ENCODE measurements at regions not wholly inside any gene's neighbourhood (a gene's known extent, or its start where the extent isn't known, plus 50 kb on each side); places are given as distances from the start of the nearest gene placed in this dataset.

DNA sequence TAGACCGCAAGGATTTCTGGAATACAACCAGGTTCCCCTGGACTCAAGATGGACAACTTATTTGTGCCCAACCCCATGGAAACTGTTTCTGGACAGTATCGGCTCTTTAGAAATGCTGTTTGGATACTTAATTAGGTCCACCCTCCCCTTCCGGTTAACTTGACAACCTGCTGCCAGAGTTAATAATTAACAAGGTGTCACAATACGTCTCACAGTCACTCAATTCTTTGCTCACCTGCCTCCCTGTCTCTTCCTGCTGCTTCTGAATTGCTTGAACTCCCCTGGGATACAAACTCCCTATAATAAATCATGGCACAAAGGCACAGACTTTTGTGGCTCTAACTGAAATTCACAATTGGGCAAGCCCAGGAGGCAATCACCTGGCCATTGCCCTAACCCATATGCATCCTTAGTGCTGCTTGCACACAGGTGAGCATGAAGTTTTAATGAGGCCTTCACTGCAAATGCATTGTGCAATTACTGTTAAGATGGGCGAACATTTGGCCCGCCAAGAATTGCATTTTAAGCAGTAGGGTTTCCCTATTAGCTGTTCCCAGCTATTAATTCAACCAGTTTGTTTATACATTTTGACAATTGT is 504.4 kb upstream of the NOX3 start:
- H3K27ac ChIP-seq (ENCODE audit: low read depth, low read length): no peak overlapping the region
- WGBS, 3 donors: 53 to 94% (median 87%) methylated on average over 6 of the region's 6 CpGs

DNA sequence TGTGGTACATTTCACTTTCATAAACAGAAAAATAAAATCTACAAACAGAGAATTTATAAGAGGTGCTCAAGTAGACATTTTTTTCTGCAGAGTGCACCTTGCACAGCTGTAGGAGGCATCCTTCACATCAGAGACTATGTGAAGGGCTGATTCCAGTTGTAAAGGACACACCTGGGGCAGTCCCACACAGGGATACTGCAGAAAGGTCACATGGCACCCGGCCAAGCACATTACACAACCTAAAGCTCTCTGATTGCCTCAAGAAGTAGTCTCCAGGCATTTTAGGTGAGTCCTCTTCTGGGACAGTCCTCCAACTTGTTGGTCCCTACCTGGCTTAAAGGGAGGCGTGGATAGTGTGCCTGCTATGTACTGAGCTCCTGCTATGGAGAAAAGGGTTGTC is 502.9 kb upstream of the NOX3 start:
- WGBS, 3 donors: 61 to 78% (median 75%) methylated on average over 2 of the region's 2 CpGs
- no peak overlapping the region for H3K27ac ChIP-seq (ENCODE audit: low read depth, low read length)

DNA sequence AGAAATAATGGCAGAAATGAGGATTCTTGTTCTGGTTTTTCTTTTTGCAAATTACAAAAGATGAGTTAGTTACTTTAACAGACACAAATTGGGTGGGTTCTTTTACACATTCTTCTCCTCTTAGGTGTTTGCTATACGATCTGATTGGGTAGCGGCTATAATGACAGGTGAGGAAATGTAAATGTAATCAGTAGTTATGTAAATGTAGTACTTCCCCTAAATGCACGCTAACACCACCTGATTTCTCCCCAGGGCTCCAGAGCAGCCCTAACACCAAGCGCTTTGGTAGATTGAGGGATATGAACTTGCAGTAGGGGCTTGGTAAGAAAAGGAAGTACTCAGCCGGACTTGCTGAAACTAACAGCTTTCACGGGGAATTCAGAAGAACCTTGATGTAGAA is 499.4 kb upstream of the NOX3 start:
- no peak overlapping the region for H3K27ac ChIP-seq (ENCODE audit: low read depth, low read length)
- WGBS, 3 donors: 53 to 75% (median 55%) methylated on average over 6 of the region's 6 CpGs

DNA sequence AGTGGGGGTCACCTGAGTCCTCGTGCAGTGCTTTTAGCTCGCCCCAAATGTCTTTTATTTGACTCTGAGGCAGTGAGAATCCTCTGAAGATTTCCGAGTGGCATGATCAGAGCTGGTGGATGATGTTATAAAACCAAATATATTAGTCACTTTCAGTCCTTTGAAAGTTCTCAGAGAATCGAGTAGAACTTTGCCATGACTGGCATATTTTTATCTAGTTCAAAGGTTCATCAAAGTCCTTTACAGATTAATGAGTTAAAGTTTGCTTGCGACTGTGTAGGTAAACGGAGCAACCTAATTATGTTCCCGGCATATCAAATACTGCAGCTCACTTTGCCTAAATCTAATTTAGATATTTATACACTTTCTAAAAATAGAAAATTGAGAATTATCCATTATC is 498.5 kb upstream of the NOX3 start:
- WGBS, 3 donors: 69 to 91% (median 86%) methylated on average over 7 of the region's 7 CpGs

DNA sequence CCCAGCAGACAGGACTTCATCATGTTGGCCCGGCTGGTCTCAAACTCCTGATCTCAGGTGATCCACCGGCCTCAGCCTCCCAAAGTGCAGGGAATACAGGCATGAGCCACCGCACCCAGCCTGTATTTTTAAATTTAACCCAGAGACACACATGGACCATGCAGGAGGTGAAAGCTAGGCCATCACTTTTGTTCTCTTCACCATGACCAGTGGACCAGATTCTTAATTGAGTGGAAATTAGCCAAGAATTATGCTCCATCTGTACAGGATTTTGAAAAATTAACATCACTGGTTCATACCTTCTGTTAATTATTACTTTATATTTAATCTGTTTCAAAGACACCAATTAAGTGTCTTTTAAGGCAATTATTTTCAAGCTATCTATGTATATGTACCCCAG is 493.6 kb upstream of the NOX3 start:
- 79 to 98% (median 95%) methylated on average over 3 of the region's 3 CpGs for WGBS, 3 donors
- no peak overlapping the region for H3K27ac ChIP-seq (ENCODE audit: low read depth, low read length)

More for the DNA sequence above, 498.5 kb upstream of the NOX3 start:
- H3K27ac ChIP-seq (ENCODE audit: low read depth, low read length): no peak overlapping the region

DNA sequence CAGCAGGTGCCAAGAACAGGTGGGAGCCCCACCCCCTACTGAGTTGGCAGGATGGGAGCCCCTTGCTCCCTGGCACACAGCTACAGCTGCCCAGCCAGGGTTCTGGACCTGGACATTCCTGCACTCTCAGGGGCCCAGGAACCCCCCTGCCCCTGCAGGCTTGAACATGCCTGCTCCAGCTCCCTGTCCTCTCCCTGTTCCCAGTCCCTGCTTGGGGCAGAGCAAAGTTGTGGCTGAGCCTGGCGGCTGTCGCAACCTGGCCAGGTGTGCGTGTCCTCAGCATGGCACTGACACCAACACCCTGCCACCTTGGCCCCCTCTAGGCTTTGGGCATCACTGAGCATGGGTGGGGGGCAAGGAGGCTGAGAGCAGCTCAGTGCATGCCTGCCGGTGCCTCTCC is 491.2 kb upstream of the NOX3 start:
- WGBS, 3 donors: 96 to 100% (median 97%) methylated on average over 4 of the region's 4 CpGs
- no peak overlapping the region for H3K27ac ChIP-seq (ENCODE audit: low read depth, low read length)

DNA sequence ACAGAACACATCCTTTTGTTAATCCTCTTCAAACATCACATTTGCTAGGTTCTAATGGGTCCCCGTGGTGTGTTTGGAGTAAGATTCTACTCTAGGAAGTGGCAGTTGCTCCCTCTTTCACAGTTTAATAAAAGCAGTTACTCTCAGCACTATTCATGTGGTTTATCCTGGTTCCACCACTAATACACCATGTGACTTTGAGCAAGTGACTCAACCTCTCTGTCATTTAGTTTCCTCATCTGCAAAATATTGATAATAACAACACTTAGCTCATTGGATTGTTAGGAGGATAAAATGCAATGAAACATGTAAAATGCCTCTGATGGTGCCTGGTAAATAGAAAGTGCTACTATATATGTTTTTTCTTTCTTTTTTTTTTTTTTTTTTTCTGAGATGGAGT is 488.0 kb upstream of the NOX3 start:
- no peak overlapping the region for H3K27ac ChIP-seq (ENCODE audit: low read depth, low read length)
- 69 to 83% (median 82%) methylated on average over 1 of the region's 1 CpG for WGBS, 3 donors

DNA sequence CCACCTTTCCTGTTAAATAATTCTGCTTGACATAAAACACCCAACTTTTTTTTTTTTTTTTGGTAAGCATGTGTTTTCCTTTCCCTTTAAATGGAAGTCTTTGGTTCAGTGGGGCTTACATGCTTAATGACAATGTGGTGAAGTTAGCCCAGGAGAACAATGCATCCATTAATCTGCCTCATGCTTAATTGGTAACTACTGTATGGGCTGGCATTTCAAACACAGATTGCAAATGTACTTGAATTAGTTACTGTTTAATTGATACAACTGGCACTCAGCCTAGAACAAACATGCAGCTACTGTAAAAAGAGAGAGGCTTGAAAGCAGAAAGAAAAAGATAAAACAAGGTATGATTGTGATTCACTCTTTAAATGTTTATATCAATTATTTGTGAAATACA is 483.6 kb upstream of the NOX3 start:
- no peak overlapping the region for H3K27ac ChIP-seq (ENCODE audit: low read depth, low read length)

DNA sequence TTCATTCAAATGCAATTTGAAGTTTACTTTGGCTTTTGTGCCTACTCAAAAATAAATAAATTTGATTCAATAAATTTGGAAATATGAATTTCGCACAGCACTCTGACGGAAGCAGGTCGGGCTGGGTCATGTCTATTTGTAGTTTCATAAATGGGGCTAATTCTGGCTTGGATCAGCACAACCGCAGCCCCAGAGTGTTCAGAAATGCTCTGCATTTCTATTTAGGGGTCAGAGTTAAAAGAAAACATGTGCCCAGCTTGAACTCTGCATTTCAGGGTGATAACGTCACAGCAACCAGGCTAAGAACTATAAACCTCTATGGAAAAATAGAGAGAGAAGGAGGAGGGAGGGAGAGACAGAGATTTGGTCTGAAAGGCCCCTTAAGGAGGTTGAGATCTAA is 480.9 kb upstream of the NOX3 start:
- no peak overlapping the region for H3K27ac ChIP-seq (ENCODE audit: low read depth, low read length)
- WGBS, 3 donors: 73 to 79% (median 76%) methylated on average over 5 of the region's 5 CpGs

DNA sequence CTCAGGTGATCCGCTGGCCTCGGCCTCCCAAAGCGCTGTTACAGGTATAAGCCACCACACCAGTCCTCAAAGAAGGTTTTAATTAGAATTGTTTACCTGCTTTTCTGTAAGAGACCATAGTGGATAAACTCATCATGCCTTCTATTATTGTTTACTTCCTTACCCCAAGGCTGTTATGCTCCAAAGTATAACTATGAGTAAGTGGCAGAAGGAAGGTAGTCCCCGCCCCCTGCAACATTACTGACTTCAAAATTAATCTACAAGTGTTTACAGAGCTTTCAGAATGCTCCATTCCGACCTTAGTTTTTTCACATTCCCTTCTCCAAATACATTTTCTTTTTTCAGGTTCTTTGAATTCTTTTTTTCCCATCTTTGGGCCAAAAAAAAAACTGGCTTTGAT is 480.5 kb upstream of the NOX3 start:
- H3K27ac ChIP-seq (ENCODE audit: low read depth, low read length): no peak overlapping the region
- 82 to 90% (median 84%) methylated on average over 5 of the region's 5 CpGs for WGBS, 3 donors

DNA sequence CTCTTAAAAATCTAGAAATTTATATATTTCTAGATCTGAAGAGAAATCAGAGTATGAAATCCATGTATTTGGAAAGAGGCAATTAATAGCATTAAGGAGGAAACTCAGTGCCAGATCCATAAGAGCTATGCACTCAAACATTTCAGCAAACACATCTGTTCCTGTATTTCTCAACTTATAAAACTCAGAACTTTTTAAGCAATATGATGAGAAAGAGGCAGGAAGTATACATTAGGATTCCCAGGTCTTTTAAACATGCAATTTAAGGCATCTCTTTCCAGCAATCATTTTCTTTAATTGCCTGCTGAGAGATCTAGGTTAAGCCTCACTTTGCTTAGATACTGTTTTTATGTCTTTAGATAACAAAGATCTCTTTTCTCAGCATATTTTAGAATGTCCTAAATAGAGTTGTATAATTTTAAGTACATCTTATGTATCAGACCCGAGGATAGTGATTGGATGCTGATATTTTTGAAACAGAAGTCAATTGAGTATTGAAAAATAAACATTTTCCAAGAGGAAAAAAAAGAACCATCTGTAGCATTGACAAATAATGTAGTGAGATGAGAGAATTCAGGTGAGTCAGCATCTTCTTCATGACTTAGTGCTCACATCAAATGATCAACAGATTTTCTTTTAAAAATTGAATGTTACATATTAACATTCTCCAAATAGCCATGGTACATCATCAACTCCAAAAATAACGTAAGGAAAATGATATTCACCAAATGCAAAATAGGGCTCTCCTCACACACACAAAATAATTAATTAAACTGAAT is 461.4 kb upstream of the NOX3 start:
- H3K27ac ChIP-seq (ENCODE audit: low read depth, low read length): no peak overlapping the region
- WGBS, 3 donors: 63 to 78% (median 75%) methylated on average over 2 of the region's 2 CpGs

DNA sequence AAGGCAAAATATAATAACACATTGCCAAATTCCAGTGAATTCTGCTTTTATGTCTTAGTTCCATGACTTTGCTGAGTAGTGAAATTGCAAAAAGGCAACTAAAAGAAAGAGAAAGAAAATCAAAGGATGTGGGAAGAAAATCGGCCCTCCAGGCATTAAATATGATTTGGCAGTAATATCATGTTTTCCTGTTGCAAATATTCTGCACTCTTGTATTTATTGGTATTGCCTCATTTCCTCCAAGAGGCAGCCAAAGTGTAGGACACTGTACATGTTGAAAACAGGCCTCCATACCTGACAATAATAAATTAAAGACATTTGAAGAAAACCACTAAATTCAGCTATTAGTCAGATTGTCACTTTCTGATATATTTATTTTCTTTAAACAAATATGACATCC is 460.0 kb upstream of the NOX3 start:
- H3K27ac ChIP-seq (ENCODE audit: low read depth, low read length): no peak overlapping the region
- 3 to 48% (median 15%) methylated on average over 1 of the region's 1 CpG for WGBS, 3 donors

DNA sequence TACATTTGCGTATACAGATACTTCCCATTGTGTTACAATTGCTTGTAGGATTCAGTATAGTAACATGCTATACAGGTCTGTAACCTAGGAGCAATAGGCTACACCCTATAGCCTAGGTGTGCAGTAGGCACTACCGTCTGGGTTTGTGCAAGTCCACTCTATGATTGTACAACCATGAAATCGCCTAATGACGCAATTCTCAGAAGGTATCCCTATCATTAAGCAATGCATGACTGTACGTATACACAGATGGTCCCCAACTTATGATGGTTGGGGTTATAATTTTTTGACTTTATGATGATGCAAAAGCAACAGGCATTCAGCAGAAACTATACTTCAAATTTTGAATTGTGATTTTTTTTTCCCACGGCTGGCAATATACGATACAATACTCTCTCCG is 458.2 kb upstream of the NOX3 start:
- H3K27ac ChIP-seq (ENCODE audit: low read depth, low read length): no peak overlapping the region
- 83 to 85% (median 85%) methylated on average over 8 of the region's 8 CpGs for WGBS, 3 donors

DNA sequence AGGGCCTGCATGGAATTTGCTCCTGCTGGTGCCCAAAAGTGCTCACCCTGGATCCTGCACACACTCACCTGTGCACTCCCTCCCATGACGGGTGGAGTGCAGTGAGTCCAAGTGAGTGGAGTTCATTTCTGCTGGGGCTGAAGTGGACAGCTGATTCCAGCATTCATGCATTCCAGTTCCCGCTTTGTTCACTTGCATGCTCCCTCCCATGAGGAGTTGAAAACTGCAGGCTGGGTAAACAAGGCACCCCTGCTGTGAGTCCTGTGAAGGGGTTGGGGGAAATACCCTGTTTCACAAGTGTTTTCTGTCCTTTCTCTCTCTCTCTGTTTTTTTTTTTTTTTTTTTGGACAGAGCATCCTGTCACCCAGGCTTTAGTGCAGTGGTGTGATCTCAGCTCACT is 454.1 kb upstream of the NOX3 start:
- no peak overlapping the region for H3K27ac ChIP-seq (ENCODE audit: low read depth, low read length)
- 62 to 95% (median 76%) methylated on average over 2 of the region's 2 CpGs for WGBS, 3 donors

DNA sequence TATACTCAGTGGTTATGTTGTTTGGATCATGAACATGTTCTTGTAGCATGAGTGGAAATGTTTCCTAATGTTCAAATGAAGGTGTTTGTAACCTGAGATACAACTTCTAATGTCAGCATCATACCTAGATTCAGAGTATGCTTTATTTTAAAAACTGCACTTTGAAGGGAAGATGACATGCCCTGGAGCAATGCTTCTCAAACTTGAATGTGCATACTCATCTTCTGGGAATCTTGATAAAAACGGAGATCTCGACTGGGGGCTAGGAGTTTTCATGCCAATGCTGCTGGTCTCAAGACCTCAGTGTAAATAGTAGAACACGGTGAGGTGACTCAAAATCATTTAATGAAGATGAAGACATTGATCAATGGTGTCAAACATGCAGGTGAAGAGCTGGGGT is 440.0 kb upstream of the NOX3 start:
- H3K27ac ChIP-seq (ENCODE audit: low read depth, low read length): no peak overlapping the region
- WGBS, 3 donors: 24 to 83% (median 79%) methylated on average over 3 of the region's 3 CpGs

DNA sequence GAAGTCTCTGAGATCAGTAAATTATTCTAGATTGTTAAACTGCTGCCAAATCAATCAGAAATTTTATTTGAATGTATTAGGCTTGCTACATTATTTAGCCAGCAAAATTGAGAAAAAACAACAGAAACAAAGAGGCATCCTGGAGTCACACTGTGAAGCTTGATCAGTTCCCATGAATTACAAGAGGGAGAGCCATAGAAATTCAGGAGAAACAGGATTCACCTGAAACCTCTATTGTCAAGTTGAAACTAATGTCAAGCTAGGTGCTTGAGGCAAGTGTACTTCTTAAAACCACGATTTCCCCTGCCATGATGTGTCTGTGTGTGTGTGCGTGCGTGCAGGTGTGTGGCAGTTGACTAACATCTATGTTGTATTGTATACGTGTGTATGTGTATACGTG is 439.1 kb upstream of the NOX3 start:
- WGBS, 3 donors: 87% methylated on average over 5 of the region's 5 CpGs
- no peak overlapping the region for H3K27ac ChIP-seq (ENCODE audit: low read depth, low read length)

DNA sequence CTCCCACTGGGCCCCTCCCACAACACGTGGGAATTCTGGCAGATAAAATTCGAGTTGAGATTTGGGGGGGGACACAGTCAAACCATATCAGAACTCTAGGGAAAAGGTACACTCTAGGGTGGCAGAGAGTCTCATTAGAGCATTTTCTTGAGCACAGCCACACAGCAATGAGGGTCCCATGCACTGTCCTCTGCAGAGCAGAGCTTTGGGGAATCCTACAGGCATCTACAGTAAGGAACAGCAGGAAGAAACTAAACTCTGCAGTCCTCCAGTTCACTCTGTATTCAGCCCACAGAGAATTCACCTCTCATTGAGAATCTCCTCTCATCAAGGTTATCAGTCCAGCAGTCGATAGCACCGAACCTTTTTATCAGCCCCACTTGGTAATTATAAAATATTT is 438.6 kb upstream of the NOX3 start:
- H3K27ac ChIP-seq (ENCODE audit: low read depth, low read length): no peak overlapping the region
- 62 to 87% (median 79%) methylated on average over 4 of the region's 4 CpGs for WGBS, 3 donors

DNA sequence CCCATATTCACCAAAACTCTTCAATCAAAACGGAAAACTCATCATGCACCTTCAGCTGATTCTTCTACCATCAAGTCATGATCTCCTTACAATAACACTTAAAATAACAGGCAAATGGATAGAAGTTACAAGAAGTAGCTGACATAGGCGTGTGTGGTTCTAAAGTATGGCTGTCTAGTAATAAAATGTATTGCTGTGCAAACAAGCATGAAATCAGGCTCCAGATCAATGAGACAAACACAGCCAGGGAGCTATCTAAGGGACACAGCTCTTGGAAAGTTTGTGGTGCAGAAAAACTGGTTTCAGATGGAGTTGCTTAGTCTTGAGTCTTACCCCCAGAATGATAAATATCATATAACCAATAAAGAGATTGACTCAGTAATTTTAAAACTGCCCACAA is 434.8 kb upstream of the NOX3 start:
- WGBS, 3 donors: 49 to 87% (median 65%) methylated on average over 2 of the region's 2 CpGs

DNA sequence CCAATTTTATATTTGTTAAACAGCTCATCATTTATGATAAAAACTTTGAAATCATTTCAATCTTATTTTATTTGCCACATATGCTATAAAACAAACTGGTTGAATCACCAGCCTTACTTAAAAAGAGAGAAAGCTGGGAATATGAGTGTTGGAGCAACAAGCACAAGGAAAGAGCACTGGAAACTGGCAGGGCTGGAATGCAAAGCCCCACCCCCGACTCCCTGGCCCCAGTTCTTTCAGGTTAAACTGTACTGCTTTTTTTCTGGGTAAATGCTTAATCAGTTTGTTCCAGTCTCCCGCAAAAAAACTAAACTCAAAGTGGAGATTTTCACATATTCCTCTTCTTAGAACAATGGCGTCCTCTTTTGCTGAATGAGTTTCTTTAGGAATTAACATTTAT is 433.8 kb upstream of the NOX3 start:
- WGBS, 3 donors: 48 to 78% (median 78%) methylated on average over 3 of the region's 3 CpGs
- H3K27ac ChIP-seq (ENCODE audit: low read depth, low read length): no peak overlapping the region

More for the DNA sequence above, 434.8 kb upstream of the NOX3 start:
- no peak overlapping the region for H3K27ac ChIP-seq (ENCODE audit: low read depth, low read length)

DNA sequence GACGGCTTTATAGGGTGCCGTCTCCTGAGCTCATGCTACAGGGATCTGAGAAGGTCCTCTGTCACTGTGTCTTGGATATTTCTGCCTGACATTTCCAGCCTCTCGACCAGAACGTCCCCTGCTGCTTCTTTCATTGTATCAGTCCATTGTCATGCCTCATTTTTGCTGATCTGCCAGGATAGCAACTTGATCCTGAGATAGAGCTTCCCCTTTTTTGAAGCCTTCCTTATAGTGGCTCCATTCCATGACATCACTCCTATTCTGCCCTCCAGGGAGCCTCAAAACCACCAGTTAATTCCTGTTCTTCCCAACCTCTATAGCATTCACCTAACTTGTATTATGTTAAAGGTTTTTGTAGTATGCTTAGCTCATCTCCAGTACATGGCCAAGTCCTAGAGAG is 431.8 kb upstream of the NOX3 start:
- H3K27ac ChIP-seq (ENCODE audit: low read depth, low read length): no peak overlapping the region
- 83 to 85% (median 85%) methylated on average over 4 of the region's 4 CpGs for WGBS, 3 donors
